SH-SY5Y (cell line): ENCODE measurements at regions not wholly inside any gene's neighbourhood (a gene's known extent, or its start where the extent isn't known, plus 50 kb on each side); places are given as distances from the start of the nearest gene placed in this dataset.

Experiments
- GATA2 ChIP-seq: IDR thresholded peaks from 2 replicates; pipeline ENCODE4 v1.6.1; 2011; ENCODE audit warnings: mild to moderate bottlenecking, low read depth, low read length
- GATA3 ChIP-seq: IDR thresholded peaks from 2 replicates; pipeline ENCODE4 v1.6.1; 2011; ENCODE audit warnings: low read depth, mild to moderate bottlenecking, low read length, moderate library complexity

- no peak for TF ChIP-seq GATA3
- no peak for TF ChIP-seq GATA2
These were observed 57.1 kb upstream of the KLHL29 start for GRCh38 chr2:23327887-23328286.
